ENCODE measurements at regions not wholly inside any gene's neighbourhood (a gene's known extent, or its start where the extent isn't known, plus 50 kb on each side); places are given as distances from the start of the nearest gene placed in this dataset.

DNA sequence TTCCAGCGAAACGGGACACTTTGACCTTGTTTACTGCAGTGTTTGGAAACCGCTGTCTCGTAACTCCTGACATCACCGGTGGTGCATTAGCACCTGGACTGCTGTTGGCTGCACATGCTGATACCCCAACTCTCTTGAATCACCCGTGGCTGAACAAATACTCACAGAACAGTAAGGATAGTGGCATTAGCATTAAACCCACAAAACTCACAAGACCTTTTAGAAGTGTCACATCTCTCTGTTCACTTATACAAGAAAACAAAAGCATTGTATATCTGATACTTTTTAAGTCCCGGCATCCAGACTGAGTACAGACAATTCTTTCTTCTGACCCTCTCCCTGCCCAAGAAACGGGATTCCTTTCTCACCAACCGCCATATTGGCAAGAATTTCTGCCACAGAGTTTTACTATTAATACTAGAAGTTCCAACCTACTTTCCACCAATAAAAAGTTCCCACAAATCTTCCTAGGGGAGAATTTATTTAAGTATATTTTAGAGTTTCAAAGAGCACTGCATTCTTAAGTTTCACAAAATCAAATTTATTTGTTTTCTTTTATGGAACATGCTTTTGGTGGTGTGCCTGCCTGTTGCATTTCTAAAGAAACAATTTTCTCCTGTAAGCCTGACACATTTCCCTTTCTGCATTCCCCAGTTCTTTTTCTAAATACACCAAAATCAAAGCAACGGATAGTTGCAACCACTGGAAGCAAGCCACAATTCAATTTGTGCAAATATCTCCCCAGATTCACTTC lies 208.4 kb upstream of the KLF14 start:
- intact Hi-C loops (cut with micrococcal nuclease): loop anchor here (2.0 kb wide), 1 partner anchor 18 kb away; no protein-coding TSS in a partner anchor

DNA sequence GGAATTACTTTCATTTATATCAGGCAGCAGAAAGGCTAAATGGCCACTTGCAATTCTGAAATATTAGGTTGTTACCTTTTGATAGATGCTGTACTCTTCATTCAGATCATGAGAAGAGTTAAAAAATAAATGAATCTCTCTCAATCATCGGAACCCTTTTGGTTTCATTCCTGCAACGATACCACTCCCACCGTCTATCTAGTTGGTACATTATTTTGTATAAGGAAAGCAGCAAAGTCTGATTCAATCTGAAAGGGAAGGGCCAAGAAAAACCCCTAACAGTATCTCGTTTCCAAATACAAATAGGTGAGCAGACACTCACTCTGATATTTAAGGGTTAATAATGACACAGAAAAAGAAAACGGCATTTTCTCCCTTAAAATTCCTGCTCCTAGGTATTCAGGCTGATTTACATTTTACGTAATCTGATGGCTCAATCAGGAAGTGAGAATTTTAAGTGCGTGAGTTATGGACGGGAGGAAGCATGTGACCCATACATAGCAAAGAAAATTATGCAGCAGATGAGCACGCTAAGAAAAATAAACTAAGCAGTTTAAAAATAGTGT lies 209.4 kb upstream of the KLF14 start:
- intact Hi-C loops (cut with micrococcal nuclease): loop anchor here (1.0 to 2.0 kb wide), 2 partner anchors 17 to 30 kb away; no protein-coding TSS in a partner anchor

DNA sequence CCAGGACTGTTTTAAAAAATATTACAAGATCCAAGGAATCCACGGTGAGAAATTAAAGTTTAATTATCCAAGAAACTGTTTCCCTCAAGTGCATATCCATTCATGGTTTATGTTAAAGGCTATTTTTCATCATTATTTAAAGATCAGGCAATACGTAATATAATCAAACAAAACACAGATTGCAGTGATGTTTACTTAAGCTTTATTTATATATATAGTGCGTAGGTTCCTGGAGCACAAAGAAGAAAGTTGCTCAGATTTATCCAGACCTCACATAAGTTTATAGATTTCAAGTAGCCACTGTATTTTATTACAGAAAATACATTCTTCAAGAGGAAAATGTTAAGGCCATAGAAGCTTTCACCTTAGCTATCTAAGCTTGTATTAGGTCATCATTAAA lies 210.0 kb upstream of the KLF14 start:
- intact Hi-C loops (cut with micrococcal nuclease): loop anchor here (1.0 to 2.0 kb wide), 2 partner anchors 17 to 31 kb away; no protein-coding TSS in a partner anchor

DNA sequence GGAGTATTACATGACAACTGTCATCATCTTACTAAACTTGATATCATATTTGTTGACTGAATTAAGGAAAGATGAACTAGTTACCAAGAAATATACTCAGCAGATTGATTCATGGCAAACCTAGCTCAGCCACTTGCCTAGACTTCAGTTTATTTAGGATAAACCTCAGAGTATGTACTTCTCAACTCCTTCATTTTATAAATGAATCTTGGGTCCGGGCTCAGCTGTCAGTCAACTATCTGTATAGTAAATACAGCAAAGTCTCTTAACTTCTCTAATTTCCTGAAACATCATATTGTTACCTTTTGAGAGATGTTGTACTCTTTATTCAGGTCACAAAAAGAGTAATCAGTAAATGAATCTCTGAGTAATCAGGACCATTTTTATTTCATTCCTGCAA lies 211.0 kb upstream of the KLF14 start:
- intact Hi-C loops (cut with micrococcal nuclease): loop anchor here (1.0 kb wide), 1 partner anchor 10 kb away; no protein-coding TSS in a partner anchor

DNA sequence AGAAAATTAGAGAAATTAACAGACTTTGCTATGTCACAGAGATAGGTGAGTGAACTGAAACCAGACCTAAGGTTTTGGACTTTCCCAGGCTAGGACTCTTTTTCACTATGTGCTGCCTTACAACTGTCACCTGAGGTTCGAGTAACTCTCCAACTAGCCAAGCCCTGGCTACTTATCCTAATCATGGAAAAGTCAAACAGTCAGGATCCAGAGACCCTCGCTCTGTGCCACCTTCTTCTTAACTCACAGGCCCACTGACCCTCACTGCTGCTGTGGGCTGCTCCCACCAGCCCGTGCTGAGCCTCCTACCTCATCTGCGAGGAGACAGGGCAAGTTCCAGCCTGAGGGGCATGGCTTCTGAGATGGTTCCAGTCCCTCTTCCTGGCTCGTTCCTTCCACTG lies 211.4 kb upstream of the KLF14 start:
- intact Hi-C loops (cut with micrococcal nuclease): loop anchor here (1.0 kb wide), 1 partner anchor 10 kb away; no protein-coding TSS in a partner anchor

DNA sequence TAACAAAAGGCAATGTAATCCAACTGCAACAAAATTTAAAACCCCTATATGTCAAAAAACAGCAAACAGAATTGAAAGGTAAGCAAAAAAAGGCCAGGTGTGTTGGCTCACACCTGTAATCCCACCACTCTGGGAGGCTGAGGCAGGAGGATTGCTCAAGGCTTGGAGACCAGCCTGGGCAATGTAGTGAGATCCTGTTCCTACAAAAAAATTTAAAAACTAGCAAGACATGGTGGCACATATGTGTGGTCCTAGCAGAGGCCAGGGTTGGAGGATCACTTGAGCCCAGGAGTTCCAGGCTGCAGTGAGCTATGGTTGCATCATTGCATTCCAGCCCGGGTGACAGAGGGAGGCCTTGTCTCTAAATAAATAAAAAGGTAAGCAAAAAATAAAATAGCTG lies 212.1 kb upstream of the KLF14 start:
- intact Hi-C loops (cut with micrococcal nuclease): no loop called here

DNA sequence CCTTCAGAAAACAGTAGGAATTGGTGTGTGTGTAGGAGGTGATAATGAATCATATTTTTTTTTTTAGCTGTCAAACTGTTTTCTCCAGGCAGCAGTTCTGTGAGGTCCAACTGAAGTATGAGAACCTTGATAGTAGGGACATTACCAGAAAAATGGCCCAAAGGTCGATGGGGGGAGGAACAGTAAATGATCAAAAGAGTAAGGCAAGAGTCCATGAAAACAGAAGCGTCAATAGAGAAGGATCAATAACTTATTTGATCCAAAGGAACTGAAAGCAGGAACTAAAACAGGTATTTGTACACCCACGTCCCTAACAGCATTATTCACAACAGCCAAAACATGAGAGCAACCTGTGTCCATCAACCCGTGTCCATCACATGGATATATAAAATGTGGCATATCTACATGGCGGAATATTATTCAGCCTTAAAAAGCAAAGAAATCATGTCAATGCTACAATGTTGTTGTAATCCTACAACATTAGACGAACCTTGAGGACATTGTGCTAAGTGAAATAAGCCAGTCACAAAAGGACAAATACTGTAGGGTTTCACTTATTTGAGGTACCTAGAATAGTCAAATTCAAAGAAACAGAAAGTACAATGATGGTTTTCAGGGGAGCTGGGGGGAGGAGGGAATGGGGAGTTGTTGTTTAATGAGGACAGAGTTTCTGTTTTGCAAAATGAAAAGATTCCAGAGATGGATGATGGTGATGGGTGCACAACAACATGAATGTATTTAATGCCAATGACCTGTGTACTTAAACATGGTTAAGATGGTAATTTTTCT lies 214.0 kb upstream of the KLF14 start:
- intact Hi-C loops (cut with micrococcal nuclease): loop anchor here (1.0 kb wide), 2 partner anchors 8 to 12 kb away; no protein-coding TSS in a partner anchor

DNA sequence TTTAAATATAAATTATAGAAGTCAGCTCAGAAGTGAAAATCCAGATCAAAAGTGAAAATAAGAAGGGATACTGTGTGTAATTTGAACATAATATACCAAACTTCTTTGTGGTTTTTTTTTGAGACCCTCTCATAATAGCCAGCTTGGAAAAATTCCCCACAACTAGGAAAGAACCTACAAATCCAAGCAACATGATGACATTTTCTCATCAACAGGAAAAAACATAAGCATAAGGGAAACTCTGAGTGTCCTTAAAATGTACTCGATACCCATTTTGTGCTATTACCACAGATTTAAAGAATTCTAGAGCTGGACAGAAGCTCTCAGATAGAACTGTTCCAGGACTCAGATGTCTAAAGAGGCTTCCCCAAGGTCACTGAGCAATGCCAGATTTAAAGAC lies 214.8 kb upstream of the KLF14 start:
- intact Hi-C loops (cut with micrococcal nuclease): loop anchor here (1.0 kb wide), 2 partner anchors 7 to 11 kb away; no protein-coding TSS in a partner anchor

DNA sequence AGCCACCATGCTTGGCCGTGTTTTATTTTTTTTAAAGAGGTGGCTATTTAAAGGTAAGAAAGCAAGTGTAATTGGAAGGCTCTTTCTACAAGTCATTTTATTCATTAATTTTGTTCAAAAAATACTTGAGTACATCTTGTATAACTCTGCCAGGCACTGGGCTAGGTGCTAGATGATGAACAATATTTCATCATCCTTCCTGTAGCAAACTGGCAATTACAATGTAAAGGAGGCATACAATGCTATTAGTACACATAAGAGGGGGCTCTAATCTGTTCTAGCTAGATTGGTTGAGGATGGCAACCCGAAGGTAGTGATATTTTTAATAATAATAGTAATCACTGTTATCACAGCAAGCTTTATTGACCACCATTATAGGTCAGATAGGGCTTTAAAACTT lies 215.5 kb upstream of the KLF14 start:
- intact Hi-C loops (cut with micrococcal nuclease): no loop called here

DNA sequence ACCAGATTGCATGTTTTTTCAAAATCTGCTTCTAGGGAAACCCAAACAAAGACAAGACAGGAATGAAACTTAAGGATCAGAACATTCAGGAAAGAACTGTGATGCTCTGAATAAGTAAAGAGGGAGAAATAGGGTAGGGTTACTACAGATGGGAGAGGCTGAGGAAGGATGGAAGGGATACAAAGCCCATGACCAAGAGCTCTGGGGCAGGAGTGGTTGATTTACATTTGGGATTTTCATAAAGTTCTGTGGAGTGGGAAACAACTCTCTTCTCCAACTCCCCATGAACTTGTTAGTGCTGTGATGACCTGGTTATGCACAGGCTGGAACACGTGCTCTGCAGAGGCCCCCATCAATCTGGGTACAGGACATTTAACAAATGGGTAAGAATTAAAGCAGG lies 216.0 kb upstream of the KLF14 start:
- intact Hi-C loops (cut with micrococcal nuclease): no loop called here

DNA sequence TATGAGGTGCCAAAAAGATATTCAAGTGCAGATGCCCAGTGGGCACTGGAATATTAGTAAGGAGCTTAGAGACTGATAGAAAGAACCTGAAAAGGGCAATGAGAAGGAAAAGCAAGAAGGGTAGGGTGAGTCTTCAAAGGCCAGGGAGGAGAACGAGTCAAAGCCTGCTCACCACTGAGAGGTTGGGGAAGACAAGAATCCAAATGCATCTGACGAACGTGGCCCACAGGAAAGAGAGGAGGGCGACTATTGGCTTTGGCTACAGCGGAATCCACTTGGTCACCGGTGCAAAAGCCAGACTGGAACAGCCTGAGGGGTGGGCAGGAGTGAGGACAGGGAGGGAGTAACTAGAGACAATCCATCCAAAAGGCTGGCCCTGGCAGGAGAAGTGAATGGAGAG lies 216.7 kb upstream of the KLF14 start:
- intact Hi-C loops (cut with micrococcal nuclease): no loop called here

DNA sequence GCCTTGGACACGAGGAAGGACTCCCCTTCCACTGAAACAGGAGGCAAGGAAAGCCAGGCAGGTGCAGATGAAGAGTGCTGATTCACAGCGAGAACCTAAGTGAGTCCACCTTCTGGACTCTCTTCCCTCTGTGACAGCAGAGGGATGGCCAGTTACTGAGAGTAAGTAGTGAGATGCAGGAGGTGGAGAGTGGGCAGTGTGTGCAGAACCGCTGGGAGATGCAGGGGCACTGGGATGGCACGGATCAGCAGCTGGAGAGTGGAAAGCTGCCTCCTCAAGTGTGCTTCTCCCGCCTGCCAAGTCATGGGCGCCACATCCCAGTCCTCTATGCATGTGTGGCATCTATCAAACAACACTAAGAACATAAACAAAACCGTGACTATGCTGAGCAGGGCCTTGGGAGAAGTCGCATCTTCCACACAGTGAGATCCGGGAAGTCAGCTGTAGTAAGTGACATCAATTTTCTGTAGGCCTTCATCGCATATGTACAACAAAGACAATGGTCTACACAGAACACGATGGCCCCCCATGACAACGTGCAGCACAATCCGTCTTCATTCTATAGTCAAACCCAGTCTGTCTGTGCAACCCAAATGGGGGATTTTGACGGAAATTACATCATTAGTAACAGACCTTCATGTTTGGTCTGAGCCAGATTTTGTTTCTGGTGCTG lies 217.4 kb upstream of the KLF14 start:
- intact Hi-C loops (cut with micrococcal nuclease): no loop called here

DNA sequence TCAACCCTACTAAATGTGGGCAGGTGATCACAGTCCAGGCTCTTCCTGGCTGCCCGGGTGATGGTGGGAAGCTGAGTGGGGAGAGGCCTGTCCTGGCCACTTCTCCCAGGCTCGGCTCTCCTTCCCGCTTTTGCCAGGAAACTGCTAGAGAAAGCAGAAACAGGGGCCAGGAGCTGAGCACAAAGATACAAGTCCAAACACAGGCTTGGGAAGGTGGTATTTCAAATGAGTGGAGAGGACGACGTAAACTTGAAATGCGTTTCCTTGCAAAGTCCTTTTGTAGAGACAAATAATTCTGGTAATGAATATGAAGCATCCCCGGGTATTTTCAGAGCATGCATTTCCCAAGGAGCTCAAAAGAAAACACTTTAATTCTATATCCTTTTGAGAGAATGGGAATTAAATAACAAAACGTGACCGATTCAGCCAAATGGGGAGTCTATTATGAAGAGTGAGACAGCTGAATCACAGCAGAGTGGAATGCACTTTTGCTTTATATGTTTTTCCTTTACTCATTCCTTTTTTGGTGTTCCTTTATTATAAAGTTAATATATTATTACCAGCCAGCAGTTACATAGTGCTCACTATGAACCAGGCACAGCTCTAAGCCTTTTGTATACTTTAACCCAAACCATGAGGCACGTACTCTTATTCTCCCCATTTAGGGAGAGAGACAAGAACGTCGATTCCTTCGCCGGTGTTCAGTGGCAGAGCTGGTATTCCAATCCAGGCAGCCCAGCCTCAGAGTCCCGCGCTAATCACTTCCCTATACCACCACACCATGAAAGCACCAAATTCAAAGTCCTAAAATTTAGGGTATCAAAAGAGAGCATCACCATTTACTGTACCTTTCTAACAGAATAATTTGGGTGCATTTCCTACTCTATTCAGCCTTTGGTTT lies 218.2 kb upstream of the KLF14 start:
- intact Hi-C loops (cut with micrococcal nuclease): no loop called here

DNA sequence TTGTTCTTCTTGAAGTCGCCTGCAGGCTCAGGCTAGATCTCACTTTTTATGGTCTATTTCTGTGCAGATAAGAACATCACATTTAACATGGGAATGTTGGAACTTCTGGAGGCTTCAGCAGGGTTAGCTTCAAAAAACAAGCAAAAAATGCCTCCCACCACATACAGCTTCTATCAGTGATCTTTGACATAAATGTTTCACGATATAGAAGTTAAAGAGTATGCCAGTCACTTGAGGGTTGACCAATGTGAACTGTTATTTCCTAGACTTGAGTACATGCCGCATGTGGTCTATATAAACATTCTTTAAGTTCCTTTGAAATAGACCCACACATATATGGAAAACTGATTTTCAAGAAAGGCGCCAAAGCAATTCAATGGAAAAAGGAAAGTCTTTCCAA lies 219.2 kb upstream of the KLF14 start:
- intact Hi-C loops (cut with micrococcal nuclease): no loop called here

DNA sequence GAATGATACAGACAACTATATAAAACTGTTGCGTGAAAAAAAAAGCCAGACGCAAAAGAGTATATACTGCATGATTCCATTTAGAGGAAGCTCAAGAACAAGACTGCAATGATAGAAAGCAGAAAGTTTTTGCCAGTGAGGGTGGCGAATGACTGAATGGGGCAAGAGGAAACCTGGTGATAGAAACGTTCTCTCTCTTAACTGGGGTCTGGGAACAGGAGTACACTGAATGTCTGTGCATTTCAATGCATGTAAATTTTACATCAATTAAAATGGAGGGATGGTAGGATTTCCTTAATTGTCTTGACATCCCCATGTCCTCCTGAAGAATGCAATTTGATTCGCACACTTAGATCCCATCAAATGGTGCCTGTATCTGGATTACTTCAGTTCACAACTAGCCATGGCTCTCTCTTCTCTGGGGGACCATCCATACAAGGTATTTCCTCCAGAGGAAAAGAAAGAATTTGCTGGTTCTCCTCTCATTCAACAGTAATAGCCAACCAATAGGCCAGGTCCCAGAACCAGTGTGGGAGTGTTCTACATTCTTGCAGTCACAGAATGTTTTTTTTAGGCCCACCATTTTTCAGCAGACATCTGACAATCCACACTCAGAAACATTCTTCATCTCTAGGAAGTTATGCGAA lies 221.0 kb upstream of the KLF14 start:
- intact Hi-C loops (cut with micrococcal nuclease): loop anchor here (1.0 kb wide), 1 partner anchor 10 kb away; no protein-coding TSS in a partner anchor

DNA sequence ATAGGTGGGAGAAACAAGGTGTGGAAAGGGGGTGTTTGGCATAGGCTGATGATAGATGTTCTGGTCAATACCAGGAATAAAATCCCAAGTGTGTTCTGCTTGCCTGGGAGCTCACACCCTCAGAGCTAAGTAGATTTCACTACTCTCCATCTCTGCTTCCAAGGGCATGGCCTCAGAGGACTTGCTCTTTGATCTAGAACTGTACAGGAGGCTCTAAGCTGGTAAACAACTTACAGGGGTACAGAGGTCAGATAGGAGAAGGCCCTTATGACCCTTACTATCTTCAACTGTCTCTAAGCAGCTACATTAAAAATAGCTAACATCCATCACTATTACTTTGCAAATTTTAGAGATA lies 221.5 kb upstream of the KLF14 start:
- intact Hi-C loops (cut with micrococcal nuclease): loop anchor here (1.0 kb wide), 1 partner anchor 10 kb away; no protein-coding TSS in a partner anchor

DNA sequence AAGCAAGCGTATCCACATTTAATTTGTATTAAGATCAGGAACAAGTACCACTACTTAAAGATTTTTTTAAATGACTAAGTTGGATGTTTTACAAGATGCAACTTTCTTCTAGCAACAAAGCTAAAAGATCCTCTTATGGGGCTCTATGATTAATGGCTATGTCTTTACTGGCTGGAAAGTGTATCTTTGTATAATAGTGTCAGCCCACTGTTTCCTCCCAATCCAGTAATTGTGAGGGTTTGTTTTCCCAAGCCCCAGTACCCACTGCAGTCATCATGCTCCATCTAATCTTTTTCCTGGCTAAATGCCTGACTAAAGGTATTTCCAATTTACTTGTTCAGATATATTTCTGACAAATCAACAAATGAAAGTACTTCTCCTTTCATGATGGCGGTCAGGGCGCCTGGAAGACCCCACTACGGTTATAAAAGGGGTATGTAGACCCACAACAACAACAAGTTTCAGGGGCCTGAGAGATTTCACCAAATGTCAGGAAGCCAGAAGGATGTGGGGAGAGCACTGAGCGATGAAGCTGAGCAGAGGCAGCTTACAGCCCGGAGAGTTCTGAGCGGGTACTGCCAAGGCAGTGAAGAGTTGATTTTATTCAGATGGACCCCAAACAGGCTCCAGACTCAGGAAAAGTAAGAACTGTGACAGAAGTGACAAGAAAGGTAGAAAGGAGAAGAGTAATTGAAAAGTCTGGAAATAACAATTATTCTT lies 222.6 kb upstream of the KLF14 start:
- intact Hi-C loops (cut with micrococcal nuclease): loop anchor here (1.0 kb wide), 1 partner anchor 8 kb away; no protein-coding TSS in a partner anchor

DNA sequence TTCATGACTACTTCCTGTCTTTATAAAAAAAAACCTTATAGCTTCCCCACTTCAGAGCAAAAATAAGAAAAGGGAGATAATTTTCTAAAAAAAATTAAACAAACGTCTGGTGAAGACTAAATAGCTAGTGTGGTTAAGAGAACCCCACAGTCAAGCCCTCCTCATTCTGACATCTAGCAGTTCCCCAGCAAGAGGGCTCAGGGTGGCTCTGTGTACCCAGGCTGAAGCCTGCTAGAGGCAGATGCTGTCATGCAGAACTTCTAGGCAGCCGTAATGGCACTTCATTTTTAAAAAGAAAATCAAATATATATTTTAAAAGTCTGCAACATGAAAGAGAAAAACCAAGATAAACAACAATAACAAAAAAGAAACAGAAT lies 223.1 kb upstream of the KLF14 start:
- intact Hi-C loops (cut with micrococcal nuclease): no loop called here
